WI38 (cell line): ENCODE measurements at regions not wholly inside any gene's neighbourhood (a gene's known extent, or its start where the extent isn't known, plus 50 kb on each side); places are given as distances from the start of the nearest gene placed in this dataset.

Experiments
- H3K4me3 ChIP-seq: 2 replicates; pipeline ENCODE4 v1.5.1; 2011; ENCODE audit warnings: low read depth, mild to moderate bottlenecking, control low read depth, low read length
- TF ChIP-seq, protein P1 (sequence below): IDR thresholded peaks from 2 replicates; pipeline ENCODE4 v1.5.1; 2012; ENCODE audit warnings: low read depth, mild to moderate bottlenecking, control low read depth, low read length

DNA sequence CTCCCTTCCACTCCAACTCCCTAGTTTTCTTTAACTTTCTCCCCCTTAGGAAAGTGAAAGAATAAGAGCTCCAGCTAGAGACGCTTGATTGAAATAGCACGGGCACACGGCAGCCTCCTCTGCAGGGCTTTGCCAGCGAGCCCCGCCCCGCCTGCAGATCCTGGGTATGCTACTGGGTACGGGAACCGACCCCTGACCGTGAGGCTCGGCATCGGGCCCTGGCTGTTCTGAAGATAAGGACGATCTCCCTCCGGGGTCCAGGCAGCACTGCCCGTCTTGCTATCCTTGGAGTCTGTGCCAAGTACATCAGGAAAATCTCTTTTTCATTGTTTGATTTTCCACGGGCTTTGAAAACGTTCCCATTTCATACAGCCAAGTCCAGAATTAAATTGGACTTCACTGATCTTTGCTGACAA lies 284.5 kb downstream of the MTX2 start:
- H3K4me3 ChIP-seq: peak overlapping the region; percentile 54
- TF ChIP-seq, protein P1, sequence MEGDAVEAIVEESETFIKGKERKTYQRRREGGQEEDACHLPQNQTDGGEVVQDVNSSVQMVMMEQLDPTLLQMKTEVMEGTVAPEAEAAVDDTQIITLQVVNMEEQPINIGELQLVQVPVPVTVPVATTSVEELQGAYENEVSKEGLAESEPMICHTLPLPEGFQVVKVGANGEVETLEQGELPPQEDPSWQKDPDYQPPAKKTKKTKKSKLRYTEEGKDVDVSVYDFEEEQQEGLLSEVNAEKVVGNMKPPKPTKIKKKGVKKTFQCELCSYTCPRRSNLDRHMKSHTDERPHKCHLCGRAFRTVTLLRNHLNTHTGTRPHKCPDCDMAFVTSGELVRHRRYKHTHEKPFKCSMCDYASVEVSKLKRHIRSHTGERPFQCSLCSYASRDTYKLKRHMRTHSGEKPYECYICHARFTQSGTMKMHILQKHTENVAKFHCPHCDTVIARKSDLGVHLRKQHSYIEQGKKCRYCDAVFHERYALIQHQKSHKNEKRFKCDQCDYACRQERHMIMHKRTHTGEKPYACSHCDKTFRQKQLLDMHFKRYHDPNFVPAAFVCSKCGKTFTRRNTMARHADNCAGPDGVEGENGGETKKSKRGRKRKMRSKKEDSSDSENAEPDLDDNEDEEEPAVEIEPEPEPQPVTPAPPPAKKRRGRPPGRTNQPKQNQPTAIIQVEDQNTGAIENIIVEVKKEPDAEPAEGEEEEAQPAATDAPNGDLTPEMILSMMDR: no peak

DNA sequence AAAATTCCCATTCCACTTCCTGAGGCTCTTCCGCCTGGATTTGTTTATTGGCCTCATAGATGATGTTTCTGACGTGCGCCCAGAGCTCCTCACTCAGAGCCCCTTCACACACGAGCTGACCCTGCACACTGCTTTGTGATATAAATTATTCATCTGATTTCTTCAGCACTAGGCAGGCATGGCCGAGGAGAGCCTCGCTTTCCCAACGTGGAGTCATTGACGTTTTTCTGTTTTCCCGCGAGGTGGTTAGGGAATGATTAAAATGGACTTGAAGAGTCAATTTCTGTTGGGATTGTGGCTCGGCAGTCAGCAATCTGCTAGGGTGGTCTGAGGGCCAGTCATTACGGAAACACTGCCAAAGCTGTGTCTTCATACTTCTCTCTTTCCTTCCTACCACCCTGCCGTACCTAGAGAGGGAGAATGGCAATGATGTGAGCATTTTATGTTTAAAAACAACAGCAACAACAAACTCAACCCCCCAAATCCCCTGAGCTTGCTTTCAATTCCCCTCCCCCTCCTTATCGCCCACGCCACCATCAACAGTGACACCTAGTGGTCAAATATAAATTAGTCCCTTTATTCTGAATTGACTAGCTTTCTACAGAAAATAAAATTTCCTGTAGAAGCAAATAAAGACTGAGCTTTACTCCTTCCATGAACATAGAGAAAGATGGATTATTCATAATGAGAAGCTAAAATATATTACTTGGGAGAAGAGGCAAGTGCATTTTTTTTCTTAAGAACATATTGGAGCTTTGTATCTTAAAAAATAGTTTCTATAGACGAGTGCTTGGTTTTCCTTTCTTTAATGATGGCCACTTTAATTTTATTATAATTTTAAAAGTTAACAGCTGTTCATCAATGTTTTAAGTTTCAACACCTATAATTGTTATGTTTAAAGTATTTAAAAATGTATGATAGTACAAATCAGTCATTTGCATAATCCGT lies 285.1 kb downstream of the MTX2 start:
- H3K4me3 ChIP-seq: peak overlapping the region; percentile 54
- TF ChIP-seq, protein P1: peak; percentile 46

DNA sequence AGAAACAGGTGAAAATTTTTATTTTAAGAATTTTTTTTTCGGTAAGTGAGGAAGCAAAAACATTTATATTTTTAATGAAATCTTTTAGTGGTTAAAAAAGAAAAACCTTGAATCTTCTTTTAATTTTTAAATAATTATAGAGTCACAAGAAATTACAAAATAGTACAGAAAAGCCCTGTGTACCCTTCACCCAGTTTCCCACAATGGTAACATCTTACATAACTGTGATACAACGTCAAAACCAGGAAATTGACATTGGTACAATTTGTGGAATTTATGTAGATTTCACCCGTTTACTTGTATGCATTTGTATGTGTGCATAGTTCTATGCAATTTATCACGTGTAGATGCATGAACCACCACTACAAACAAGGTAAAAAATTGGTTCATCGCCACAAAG lies 285.9 kb downstream of the MTX2 start:
- H3K4me3 ChIP-seq: no peak overlapping the region
- TF ChIP-seq, protein P1: no peak

DNA sequence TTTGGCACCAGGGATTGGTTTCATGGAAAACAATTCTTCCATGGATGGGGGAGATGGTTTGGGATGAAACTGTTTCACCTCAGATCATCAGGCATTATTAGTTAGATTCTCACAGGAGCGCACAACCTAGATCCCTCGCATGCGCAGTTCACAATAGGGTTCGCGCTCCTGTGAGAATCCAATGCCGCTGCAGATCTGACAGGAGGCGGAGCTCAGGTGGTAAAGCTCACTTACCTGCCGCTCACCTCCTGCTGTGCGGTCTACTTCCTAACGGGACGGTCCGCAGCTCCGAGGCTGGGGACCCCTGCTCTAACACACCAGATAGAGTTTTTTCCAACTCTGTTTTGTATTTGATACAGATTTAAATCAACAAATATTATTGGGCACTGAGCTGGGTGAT lies 286.5 kb downstream of the MTX2 start:
- H3K4me3 ChIP-seq: no peak overlapping the region

DNA sequence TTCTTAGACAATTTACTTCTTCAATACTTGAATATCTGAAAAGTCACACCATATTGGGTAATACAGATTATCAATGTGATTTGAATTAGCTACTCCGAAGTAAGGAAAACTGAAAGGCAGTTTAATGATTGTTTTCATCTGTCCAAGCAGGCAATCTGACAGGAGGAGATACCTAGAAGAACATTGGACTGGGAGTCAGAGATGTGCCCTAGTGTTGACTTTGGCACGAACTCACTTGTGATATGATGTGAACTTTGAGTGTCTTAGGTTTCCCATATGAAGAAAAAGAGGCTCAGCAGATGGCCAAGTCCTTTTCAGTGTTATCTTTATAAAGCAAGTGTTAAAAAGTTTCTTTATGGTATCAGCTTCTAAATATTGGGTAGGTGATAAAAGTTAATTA lies 287.1 kb downstream of the MTX2 start:
- H3K4me3 ChIP-seq: no peak overlapping the region
- TF ChIP-seq, protein P1: no peak

More for the DNA sequence above, 286.5 kb downstream of the MTX2 start:
- TF ChIP-seq, protein P1: no peak

DNA sequence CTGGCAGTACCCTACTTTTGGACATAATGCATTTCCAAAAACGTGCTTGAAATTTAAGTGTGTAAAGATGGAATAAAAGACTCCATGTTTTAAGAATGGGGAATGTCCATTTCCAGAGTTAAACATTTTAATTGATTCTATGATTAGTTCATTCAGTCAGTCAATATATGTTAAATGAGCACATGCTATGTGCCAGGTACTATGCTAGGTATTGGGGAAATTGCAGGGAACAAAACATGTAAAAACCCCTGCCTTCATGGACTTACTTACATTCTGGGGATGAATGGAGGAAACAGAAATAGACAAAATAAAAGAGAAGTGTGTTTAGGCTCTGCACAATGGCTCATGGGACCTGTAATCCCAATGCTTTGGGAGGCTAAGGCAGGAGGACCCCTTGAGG lies 288.6 kb downstream of the MTX2 start:
- H3K4me3 ChIP-seq: no peak overlapping the region
- TF ChIP-seq, protein P1: no peak

DNA sequence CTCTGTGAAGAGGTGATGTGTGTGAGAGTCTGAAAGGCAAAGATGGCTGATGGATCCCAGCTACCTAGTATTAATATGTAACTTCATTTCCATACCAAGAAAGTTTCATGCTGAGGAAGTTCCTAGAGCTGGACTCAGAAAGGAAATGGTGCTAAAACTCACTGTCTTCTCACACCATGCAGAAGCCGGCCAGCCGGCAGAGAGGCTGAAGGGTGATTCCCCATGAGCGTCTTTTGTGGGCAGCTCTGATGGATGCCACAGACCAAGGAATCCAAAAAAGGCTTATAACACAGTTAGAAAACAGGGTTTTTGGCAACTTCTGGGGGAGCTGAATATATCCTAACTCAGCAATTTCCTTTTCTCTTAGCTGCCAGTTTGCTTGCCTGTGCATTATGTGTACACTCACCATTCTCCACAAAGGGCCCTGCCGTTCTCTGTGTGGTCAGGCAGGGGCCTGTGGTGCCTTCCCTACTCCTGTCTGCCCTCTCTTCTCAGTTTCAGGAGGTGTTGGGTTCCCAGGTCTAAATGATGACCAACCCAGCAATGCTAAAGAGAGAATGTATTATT lies 289.4 kb downstream of the MTX2 start:
- TF ChIP-seq, protein P1: no peak
- no peak overlapping the region for H3K4me3 ChIP-seq
